ENCODE measurements at regions not wholly inside any gene's neighbourhood (a gene's known extent, or its start where the extent isn't known, plus 50 kb on each side); places are given as distances from the start of the nearest gene placed in this dataset.

DNA sequence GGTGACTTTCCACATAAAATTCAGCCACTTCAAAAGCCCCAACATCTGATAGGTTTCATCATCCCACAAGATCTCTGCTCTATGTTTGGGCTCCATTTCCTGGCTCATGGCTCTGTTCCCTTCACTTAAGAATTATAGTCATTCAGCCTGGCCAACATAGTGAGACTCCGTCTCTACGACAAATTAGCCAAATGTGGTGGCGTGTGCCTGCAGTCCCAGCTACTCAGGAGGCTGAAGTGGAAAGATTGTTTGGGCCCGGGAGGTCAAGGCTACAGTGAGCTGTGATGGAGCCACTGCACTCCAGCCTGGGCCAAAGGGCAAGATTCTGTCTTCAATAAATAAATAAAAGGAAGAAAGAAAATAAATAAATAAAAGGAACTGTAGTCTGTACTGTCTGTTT is 57.9 kb upstream of the CTSV start:
- TF ChIP-seq CTCF (IDR thresholded peaks at IDR 0.05; ENCODE audit: insufficient read depth, low read length) (no peak), POLR2AphosphoS5 (IDR thresholded peaks at IDR 0.05; ENCODE audit: low read depth) (no peak)
- TF ChIP-seq, protein P1, sequence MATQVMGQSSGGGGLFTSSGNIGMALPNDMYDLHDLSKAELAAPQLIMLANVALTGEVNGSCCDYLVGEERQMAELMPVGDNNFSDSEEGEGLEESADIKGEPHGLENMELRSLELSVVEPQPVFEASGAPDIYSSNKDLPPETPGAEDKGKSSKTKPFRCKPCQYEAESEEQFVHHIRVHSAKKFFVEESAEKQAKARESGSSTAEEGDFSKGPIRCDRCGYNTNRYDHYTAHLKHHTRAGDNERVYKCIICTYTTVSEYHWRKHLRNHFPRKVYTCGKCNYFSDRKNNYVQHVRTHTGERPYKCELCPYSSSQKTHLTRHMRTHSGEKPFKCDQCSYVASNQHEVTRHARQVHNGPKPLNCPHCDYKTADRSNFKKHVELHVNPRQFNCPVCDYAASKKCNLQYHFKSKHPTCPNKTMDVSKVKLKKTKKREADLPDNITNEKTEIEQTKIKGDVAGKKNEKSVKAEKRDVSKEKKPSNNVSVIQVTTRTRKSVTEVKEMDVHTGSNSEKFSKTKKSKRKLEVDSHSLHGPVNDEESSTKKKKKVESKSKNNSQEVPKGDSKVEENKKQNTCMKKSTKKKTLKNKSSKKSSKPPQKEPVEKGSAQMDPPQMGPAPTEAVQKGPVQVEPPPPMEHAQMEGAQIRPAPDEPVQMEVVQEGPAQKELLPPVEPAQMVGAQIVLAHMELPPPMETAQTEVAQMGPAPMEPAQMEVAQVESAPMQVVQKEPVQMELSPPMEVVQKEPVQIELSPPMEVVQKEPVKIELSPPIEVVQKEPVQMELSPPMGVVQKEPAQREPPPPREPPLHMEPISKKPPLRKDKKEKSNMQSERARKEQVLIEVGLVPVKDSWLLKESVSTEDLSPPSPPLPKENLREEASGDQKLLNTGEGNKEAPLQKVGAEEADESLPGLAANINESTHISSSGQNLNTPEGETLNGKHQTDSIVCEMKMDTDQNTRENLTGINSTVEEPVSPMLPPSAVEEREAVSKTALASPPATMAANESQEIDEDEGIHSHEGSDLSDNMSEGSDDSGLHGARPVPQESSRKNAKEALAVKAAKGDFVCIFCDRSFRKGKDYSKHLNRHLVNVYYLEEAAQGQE (IDR thresholded peaks at IDR 0.05; ENCODE audit: insufficient replicate concordance, low read depth): no peak

Data from HL-60 (cell line).